ENCODE measurements at regions not wholly inside any gene's neighbourhood (a gene's known extent, or its start where the extent isn't known, plus 50 kb on each side); places are given as distances from the start of the nearest gene placed in this dataset.
"Not testable (repeated sequence)": the region's sequence is repeated elsewhere in the genome, so short reads cannot be mapped to it uniquely, and the experiment has no call there.

DNA sequence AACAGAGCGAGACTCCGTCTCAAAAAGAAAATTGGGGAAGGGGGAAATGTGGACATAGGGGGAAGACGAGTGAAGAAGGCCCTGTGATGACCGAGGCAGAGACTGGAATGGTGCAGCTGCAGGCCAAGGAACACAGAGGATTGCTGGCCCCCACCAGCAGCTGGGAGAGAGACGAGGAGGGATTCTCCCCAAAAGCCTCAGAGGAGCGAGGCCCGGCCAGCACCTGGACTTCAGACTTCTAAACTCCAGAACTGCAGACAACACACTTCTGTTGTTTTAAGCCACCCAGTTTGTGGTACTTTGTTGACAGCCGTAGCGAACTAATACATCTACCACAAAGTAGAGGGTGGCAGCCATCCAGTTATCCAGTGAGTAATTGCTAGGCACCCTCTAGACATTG is 124.6 kb downstream of the ATPSCKMT start:
- no peak for DNase-seq

DNA sequence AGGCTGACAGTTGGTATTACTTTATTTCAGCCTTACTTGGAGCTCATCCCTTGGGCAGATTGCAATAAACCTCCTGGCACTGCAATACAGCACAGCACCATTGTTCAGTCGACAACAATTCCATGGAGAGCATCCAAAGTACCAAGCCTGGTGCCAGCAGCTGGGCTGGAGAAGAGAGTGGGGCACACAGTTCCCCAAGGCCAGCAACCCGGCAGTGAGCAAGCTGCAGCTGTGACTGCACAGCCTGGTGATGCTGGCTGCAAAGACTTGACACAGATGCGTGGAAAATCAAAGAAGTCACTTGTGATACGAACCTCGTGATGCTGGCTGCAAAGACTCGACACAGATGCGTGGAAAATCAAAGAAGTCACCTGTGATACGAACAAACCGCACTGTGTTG is 125.4 kb downstream of the ATPSCKMT start:
- DNase-seq: no peak

DNA sequence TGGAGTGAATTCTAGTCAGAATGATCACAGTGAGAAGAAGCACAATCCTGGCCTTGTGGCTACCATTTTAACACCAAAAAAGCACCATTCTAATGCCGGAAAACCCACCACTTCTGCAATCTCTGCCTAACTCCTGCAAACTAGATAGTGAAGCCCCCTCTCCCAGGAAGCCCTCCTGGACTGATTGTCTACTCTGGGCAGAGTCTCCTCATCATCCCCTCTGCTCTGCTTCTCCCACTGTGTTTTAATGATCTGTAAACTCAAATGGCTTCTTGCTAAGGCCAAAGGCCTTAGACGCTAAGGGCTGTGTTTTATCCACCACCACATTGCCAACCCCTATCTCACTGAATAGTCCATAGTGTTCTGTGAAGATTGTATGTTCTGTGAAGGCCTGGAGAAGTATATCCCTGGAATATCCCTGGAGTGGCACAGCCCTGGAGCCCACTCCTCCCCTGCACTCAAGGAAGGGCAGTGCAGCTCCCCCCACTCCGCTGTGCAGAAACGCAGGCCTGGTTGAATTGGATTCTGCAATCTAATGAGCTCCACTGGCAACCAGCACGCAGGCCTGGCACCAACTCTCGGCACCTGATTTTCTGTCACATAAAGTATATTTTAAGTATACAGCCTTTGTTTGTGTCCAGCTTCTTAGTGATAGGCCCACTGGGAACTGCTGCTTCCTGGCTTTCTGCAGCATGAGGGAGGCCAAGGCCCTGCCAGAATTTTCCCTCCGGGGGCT is 126.3 kb downstream of the ATPSCKMT start:
- no peak for DNase-seq

DNA sequence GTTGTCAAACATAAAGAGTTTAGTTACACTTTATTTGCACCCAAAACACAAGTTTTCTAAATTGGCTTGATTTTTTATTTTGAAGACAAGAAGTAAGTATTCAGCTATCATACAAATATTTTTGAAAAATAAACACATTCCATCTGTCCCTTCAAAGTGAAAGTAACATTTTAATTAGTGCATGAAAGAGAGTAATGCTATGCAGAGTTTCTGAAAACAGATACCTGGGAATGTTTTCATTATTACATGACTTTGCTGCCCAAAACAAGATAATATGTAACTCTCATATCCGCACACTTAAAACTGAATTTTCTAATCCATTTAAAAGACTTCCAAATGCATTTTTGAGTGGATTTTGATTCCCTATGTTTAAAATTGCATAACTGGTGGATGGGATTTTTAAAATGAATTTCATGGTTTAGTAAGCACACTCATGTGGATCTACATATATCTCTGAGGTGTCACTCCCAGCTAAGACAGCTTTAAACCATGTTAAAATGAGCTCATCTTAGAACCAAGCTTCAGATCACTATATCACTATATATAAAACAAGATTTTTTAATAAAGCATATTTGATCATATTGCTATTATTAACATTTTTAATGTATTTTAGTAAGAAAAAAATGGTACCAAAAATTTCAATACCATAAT is 127.5 kb downstream of the ATPSCKMT start:
- DNase-seq: no peak

DNA sequence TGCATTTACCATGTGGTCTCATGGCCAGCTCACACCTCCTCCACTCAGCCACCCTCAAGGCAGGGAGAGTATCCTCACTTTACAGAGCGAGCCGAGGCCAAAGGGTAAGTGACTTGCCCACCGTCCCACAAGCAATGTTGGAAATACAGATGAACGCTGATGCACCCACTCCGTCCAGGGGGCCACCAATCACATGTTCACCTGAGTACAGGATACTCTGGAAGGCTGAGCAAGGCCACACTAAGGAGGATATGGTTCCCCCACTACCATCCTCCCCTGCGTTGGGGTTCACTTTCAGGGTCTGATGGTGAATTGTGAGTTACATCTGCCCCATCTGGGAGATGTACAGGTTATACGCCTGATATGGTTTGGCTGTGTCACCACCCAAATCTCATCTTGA is 128.8 kb downstream of the ATPSCKMT start:
- no peak for DNase-seq

DNA sequence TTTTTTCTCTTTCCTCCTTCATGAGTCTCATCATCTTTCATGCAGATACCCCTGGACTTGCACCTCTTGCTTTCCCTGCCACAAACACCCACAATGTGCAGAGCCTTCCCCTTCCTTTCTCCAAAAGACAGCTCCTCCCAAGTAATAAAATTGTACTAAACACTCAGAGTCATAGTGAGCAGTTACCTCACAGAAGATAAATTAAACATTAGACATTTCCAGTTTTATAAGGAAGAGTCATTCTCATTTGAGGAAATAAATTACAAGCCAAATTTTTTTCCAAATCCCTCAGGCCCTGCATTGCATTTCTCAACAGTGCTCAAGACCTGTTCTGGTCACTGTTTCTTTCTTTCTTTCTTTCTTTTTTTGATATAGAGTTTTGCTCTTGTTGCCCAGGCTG is 131.5 kb downstream of the ATPSCKMT start:
- no peak for DNase-seq

DNA sequence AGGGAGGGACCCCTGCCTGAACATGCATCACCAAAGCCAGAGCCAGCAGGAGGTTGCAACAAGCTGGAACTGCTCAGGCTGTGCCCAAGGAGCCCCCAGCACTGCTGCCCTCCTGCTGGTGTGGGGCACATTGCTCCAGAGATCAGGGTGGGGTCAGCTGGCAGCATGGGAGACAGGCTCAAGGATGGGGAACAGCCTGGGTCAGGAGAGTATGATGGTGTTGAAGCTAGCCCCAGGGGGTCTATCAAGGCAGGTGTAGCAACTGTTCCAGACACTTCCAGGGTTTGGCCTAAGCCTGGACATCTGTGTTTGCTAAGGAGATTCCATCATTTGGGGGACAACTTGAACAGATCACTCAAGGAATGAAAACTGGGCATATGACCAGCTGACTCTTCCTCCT is 133.1 kb downstream of the ATPSCKMT start:
- DNase-seq: no peak

DNA sequence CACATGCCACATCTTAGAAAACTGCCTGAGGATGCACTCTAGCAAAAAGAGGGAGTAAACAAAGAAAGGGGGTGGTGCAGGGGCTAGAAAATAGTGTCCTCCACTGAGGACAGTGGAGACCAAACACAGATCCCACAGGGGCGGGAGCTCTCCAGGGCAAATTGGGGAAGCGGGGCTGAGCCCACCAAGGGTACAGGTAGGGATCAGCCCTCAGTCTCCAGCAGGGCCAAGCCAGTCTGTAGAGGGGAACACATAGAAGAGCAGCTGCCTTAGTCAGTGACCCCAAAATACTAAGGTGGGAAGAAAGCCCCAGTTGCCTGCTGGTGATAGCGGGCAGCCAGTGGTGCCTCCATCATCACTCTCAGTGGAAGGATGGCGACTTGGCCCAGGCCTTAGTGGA is 134.0 kb downstream of the ATPSCKMT start:
- no peak for DNase-seq

DNA sequence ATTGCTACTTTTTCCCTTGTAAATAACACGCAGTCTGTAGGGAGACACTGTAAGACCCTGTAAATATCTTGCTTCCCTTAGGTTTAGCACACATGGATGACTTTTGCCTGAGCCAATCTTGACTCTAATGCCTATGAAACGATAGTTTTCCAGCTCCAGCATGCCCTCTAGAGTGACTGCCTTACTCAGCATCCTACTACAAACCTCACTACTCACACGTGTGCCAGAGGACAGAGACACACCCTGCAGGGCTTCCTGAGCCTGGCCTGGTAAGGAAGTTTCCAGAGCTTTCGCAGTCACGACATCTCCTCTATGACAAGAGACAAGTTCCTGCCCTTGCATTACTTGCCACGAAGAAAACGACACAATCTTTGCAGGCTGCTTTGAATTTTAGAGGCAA is 138.1 kb downstream of the ATPSCKMT start:
- no peak for DNase-seq

DNA sequence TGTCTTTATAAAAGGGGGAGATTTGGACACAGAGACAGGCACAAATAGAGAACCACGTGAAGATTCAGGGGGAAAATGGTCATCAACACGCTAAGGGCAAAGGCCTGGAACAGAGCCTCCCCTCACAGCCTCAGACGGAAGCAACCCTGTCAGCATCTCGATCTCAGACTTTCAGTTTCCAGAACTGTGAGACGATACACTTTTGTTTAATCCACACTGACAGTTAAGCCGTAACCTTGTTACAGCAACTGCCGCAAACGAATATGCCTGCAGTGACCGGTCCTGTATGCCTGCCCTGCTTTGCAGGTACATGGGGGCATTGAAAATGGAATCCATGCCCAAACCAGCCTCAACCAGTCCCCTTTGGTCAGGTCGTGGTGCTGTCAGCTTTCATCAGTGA is 139.5 kb downstream of the ATPSCKMT start:
- DNase-seq: no peak

DNA sequence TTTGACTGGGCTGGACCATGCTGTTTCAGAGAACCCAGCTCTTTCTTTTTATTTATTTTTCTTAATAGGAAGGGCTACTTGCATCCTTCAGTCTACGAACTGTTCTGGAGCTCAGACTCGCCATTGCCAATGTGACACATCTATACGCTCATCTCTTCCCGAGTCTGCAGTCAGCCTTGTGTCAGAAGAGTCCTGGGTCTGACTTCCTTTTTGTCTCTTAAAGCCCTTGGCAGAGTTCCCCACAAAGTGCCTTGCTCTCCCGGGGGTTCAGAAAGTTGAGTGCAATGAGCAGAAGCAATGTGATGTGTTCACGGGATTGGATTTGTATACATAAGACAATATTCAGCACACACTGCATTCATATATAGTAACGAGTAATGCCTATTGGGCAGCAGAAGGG is 140.4 kb downstream of the ATPSCKMT start:
- no peak for DNase-seq

DNA sequence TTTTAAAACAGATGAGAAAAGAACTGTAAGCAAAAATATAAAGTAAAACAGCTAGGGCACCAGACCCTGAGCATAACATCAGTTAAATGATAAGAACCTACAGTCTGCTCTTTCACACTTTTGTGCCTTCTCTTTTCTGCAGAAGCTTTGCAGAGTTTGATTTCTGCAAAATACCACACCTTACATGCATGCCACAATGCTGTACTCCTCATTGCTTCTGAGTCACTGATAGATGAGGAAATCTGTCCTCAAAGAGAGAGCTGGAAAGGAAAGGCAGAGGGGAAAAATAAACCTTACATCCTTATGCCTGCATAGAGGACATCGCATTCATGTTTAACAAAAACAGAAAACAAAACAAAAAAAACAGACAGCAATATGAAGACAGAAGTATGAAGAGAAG is 142.9 kb downstream of the ATPSCKMT start:
- no peak for DNase-seq

DNA sequence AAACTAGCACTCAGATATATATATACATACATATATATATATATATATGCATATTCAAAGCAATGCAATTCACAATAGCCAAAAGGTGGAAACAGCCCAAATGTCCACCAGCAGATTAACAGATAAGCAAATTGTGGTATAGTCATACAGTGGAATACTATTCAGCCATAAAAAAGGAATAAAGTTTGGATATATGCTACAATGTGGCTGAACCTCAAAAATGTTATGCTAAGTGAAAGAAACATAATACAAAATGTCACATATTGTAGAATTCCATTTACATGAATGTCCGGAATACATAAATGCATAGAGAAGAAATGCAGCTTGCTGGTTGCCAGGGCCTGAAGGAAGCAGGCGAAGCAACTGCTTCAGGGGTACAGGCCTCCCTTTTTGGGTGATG is 143.4 kb downstream of the ATPSCKMT start:
- no peak for DNase-seq

DNA sequence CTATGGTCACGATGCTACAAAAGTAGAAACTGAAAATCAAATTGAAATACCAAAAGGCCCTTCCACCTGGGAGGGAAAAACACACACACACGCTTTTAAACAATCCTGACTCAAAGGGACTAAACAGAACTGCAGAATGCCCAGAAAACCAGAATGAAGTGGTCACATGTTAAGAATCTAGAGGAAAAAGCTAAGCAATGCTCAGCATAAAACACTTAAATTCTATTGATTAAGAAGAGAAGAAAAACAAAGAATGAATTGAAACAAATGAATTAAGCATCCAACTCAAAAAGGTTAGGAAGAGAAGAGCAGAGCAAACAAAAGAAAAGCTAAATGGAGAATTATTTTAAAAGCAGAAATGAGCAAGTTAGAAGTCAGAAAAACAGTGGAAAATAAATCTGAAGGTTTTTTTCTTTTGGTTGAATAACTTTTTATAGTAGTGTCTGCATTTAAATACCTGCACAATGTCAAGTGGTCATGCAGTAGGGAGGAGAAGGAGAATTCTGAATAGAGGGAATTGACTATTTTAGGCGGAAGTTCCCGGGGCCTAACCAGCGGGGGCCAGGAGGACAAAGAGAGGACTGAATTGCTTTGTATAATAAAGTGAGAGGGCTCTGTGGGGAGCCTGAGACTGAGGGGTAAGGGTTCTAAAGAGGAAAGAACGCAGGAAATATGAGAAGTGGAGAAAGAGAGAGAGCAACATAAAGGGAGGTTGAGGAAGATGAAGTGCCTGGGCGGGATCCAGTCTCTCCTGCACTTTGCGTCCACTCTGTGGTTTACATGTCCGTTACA is 146.8 kb downstream of the ATPSCKMT start:
- no peak for DNase-seq

DNA sequence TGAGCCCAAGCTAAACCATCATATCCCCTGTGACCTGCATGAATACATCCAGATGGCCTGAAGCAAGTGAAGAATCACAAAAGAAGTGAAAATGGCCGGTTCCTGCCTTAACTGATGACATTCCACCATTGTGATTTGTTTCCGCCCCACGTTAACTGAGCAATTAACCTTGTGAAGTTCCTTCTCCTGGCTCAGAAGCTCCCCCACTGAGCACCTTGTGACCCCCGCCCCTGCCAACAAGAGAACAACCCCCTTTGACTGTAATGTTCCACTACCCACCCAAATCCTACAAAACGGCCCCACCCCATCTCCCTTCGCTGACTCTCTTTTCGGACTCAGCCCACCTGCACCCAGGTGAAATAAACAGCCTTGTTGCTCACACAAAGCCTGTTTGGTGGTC is 147.5 kb downstream of the ATPSCKMT start:
- DNase-seq: not testable (repeated sequence)

DNA sequence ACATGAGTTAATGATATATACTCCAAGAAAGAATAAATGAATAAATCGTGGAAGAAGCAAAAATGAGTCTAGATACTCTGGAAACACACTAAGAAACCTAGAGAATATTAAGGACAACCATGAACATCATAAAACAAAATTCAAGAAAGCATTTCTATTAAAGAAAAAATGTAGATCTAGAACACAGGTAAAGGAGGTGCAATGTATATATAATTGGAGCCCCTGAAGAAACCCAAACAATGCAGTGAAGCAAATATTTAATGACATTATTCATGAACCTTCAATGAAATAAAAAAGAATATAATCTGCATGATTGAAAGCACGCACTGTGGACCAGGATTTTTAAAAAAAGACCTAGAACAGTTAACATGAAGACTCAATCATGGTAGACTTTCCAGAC is 150.1 kb downstream of the ATPSCKMT start:
- DNase-seq: no peak

DNA sequence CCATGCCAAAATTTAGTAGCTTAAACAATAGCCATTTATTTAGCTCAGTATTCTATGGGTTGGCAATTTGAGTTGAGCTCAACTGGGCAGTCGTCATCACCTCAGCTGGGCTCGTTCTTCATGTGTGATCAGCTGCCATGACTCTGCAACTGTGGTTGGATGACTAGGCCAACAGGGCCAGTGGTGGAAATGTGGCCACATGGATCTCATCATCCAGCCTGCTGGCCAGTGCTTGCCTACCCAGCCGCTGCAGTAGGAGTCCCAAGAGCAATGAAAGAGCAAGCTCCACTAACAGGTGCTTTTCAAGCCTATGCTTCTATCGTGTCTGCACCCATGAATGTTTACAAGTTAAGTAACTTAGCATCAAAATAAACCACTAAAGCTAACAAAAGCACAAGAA is 158.0 kb downstream of the ATPSCKMT start:
- no peak for DNase-seq

DNA sequence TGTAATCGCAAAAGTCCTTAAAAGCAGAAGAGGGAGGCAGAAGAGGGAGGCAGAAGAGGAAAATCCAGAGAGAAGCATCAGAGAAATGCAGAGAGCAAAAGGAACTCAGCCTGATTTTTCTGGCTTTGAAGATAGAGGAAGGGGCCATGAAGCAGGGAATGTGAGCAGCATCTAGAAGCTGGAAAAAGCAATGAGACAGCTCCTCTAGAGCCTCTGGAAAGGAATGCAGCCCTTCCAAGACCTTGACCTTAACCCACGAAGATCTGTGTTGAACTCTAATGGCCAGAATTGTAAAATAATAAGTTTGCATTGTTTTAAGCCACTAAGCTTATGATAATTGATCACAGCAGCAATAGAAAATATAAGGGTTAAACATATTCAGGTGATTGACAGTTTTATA is 159.6 kb downstream of the ATPSCKMT start:
- no peak for DNase-seq

DNA sequence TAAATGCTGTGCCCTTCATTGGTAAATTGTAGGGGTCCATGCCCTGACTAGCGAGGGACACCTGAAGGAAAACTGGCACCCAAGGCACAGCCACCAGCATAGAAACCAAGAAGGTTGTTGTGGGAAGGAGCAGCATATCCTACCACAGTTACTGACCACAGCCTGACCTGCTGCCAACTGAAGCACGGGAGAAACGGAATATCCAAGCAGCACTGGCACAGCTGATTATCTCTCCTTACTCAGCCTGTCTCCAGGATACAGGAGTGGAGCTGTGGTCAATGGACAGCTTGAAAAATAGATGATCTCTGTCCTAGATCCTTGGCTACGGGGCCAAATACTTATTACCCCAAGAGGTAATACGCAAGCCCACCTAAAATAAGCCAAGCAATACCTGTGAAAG is 164.5 kb downstream of the ATPSCKMT start:
- no peak for DNase-seq

DNA sequence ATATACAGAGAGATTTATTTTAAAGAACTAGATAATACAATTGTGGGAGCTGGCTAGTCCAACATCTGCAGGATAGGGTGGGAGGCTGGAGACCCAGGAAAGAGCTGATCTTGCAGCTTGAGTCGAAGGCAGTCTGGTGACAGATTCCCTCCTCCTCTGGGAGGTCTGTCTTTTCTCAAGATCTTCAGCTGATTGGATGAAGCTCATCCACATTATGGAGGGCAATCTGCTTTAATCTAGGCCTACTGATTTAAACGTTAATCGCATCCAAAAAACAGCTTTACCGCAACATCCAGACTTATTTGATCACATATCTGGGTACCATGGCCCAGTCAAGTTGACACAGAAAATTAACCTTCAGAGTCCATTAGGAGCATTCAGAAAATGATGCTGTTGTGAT is 168.1 kb downstream of the ATPSCKMT start:
- no peak for DNase-seq

DNA sequence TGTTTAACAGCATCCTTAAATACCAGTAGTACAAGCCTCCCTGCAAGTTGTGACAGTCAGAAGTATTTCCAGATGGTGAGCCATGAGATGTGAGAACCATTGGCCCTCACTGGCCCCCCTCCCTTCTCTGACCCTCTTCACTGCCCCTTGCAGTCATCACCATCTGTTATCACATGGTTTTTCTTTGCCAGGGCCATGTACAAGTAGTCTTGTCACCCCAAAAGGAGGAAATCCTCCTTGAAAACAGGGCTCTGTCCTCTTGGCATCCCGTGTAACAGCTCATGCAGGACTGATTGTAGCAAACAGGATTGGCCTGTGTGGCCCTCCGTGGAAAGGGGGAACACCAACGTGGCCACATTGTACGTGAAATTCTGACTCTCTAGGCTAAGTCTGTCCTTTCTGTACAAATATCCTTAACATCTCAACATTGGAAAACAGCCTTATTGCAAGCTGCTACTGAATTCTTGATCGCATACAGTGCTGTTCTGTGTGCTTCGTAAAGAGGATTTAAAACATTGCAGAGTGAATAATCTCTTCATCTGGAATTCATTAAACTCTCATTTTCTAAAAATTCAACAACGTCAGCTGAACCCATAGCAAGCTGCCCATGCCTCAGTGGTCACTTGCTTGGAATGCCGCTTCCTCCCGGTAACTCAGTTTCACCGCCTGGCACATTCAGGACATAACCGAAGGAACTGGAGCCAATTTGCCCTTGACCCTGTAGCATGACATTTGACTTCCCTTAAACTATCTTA is 171.7 kb downstream of the ATPSCKMT start:
- no peak for DNase-seq

DNA sequence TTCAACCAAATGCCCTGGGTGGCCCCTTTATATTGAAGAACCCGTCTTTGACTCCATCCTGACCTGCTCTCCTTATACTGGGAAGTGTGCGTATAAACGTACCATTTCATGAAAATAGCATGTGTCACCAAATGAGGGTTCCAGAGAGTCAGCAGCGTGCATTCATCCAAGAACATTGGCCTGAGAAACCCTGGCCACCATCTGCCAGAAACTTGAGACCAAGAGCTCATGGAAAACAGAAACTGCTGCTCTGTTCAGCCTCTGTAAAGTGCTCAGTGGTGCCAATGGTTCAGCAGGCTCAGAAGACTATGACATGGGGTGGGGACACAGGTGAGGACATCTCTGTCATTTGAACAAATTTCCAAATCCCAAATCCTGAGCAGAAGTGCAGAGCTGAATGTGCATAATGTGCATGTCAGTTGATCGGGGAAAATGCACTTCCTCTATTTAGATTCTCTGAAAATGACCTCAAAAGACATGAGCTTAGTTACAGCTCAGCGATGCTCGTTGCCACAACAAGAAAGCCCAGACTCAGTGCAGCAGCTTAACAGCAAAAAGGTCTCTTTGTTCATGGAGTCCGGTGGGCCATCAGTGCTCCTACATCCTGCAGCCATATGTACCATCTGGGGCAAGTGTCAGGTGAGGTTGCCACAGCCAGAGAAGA is 176.1 kb downstream of the ATPSCKMT start:
- DNase-seq: no peak
